HG02852 (cell line): ENCODE measurements at regions not wholly inside any gene's neighbourhood (a gene's known extent, or its start where the extent isn't known, plus 50 kb on each side); places are given as distances from the start of the nearest gene placed in this dataset.

Experiments used
- ATAC-seq: cut with Tn5 transposase; IDR thresholded peaks from one replicate; pipeline ENCODE4 v1.9.1; 2021; ENCODE audit warnings: mild to moderate bottlenecking, moderate library complexity; ENCODE audit not compliant: unreplicated experiment

DNA sequence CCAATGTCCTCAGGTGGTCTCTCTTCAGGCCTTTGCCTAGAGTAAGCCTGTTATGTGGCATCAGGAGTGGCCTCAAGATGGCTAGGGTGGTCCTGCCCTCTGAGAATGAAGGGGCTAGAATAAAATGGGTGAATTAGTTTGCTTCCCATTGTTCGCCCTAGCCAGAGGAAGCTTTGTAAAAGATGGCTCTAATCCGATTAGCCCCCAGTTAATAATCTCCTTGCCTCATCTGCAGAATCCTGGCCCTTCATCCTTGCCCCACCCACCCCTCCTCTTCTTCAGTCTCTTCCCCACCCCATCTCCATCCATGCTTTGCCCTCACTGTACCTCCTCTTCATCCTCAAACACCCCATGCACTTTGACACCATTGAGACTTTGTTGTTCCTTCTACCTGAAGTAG is 57.4 kb upstream of the LGALSL start:
- no peak for ATAC-seq

DNA sequence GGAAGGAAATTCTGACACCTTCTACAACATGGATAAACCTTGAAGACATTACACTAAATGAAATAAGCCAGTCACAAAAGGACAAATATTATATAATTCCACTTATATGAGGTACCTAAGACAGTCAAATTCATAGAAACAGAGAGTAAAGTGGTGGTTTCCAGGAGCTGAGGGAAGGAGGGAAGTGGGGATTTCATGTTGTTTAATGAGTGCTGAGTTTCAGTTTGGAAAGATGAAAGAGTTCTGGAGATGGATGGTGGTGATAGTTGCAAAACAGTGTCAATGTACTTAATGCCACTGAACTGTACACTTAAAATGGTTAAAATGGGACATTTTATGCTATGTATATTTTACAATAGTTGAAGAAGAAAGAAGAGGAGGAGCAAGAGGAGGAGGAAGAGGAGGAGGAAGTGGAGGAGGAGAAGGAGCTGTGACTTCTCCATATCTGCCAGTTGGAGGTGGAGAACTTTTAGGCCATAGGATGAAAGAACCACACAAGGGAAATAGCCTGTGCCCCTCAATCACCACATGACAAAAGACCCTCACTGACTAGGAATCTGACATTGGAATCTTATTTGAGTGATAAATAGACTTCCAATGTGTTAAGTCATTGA is 55.3 kb upstream of the LGALSL start:
- ATAC-seq, result no peak

DNA sequence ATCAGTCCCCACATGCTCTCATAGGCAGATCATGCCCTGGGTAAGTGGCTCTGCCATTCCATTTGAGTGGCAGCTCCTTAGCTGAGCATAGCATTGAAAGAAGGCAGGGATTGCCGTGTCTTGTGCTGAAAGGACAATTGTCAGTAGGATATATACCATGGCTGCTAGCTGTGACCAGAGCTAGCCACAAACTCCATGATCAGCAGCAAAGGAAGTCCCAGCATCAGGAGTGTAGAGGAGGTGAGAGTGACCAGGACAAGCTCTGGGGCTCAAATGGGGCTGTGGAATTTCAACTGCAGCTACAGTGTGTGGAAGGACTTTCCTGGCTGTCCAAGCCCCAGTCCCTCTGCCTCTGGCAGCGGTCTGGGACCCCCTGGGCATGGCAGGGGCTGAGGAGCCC is 54.4 kb upstream of the LGALSL start:
- ATAC-seq, result no peak

- ATAC-seq, result no peak
Observed at GRCh38 chr2:64400105-64400728, 53.7 kb upstream of the LGALSL start.

DNA sequence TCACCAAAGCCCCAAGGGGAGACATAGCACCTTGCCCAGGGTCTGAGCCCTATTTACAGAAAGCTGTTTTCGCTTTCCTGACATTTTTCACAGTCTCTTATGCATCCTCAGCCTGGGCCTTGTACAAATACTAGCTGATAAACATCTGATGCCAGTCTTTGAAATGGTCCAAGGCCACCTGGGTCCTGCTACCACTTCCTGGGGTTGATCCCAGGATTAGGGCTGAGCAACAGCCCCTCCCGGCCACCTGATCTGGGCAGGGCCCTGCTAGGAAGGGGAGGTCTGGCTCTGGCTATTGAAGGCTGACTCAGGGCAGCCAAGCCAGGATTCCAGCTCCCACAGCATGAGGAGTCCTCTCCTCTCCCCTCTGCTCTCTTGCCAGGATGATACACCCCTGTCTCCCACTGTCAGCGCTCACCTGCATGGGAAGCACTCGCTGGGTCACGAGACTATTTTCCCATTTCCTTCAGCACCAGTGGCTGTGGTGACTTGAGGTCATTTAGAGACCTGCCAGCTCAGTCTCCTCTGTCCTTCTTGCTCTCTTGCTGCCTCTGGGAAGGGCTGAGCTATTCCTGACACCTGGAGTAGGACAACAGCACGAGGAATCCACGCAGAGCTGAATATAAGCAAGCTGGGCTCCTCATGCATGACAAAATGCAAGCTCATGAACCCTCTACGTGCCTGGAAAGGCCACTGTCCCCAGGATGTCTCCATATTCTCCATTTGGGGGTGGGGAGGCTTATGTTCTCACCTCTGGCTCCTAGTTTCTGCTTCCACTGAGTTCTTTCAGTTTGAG is 53.0 kb upstream of the LGALSL start:
- no peak for ATAC-seq

- ATAC-seq, result no peak
Observed at GRCh38 chr2:64401529-64401880, 52.5 kb upstream of the LGALSL start.

- ATAC-seq, result no peak
Observed at GRCh38 chr2:64402876-64403275, 51.1 kb upstream of the LGALSL start.

- ATAC-seq, result no peak
Observed at GRCh38 chr2:64403426-64403825, 50.5 kb upstream of the LGALSL start.

DNA sequence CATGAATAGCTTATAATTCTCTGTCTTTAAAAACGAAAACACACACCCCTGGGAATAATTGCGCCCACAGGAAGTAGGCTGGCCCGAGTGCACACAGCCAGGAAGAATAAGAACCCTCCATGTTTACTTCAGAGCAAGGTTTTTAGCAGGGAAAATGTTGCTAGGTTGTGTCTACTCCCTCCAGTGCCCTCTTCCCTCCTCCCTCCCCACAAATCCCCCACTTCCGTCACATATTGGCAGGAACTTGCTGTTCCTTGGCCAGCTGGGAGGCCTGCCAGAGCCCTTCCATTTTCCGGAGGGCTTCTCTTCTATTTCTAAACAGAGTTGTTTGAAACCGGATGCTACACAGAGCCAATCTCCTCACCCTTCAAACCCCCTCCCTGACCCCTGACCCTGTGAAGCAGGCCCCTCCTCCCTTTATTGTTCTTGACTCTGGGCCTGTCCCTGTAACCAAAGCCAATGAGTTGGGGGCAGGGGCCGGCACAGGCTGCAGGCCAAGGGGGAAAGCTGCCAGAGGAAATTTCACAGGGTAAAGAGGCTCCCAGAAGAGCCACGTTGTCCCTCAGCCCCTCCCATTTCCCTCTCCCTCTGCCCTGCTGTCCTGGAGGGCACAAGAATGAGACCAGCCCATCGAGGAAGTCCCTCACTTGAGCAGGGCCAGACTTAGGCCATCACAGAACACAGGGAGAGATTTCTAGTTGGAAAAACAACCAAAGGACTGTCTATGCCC is 49.8 kb upstream of the LGALSL start:
- no peak for ATAC-seq
